ENCODE measurements at regions not wholly inside any gene's neighbourhood (a gene's known extent, or its start where the extent isn't known, plus 50 kb on each side); places are given as distances from the start of the nearest gene placed in this dataset.

GRCh38 chr4:164514765-164515164 is 239.2 kb upstream of the SMIM31 start:
- ATAC-seq, result no peak
- Mint-ChIP-seq H3K9me3 (peaks cover 2% of the 10 kb centered on the region), H3K36me3 (no peaks in the 10 kb centered on the region), H3K27ac (no peak overlapping the region), H3K27me3 (no peaks in the 10 kb centered on the region), H3K4me3 (no peak overlapping the region), H3K4me1 (no peaks in the 10 kb centered on the region)

- H3K27me3 Mint-ChIP-seq, result no peaks in the 10 kb centered on the region
- no peaks in the 10 kb centered on the region for H3K36me3 Mint-ChIP-seq
- no peaks in the 10 kb centered on the region for H3K4me1 Mint-ChIP-seq
- H3K4me3 Mint-ChIP-seq, result no peak overlapping the region
- no peaks in the 10 kb centered on the region for H3K9me3 Mint-ChIP-seq
- H3K27ac Mint-ChIP-seq, result no peak overlapping the region
- ATAC-seq, result no peak
These were observed 229.1 kb upstream of the SMIM31 start for GRCh38 chr4:164524789-164525188.

GRCh38 chr4:164526933-164527583 is 226.9 kb upstream of the SMIM31 start:
- no peaks in the 10 kb centered on the region for H3K4me1 Mint-ChIP-seq
- no peak overlapping the region for H3K27ac Mint-ChIP-seq
- H3K27me3 Mint-ChIP-seq, result no peaks in the 10 kb centered on the region
- H3K4me3 Mint-ChIP-seq, result no peak overlapping the region
- no peak for ATAC-seq
- H3K9me3 Mint-ChIP-seq, result peaks cover 3% of the 10 kb centered on the region
- H3K36me3 Mint-ChIP-seq, result no peaks in the 10 kb centered on the region

GRCh38 chr4:164529058-164529457 is 224.9 kb upstream of the SMIM31 start:
- no peak overlapping the region for H3K4me3 Mint-ChIP-seq
- ATAC-seq, result no peak
- H3K9me3 Mint-ChIP-seq, result peaks cover 3% of the 10 kb centered on the region
- no peak overlapping the region for H3K27ac Mint-ChIP-seq
- no peaks in the 10 kb centered on the region for H3K4me1 Mint-ChIP-seq
- H3K27me3 Mint-ChIP-seq, result no peaks in the 10 kb centered on the region
- no peaks in the 10 kb centered on the region for H3K36me3 Mint-ChIP-seq

GRCh38 chr4:164529486-164529885 is 224.4 kb upstream of the SMIM31 start:
- Mint-ChIP-seq H3K4me3 (no peak overlapping the region), H3K27me3 (no peaks in the 10 kb centered on the region), H3K27ac (no peak overlapping the region), H3K4me1 (no peaks in the 10 kb centered on the region), H3K9me3 (peaks cover 3% of the 10 kb centered on the region), H3K36me3 (no peaks in the 10 kb centered on the region)
- ATAC-seq, result no peak

GRCh38 chr4:164531336-164531735 is 222.6 kb upstream of the SMIM31 start:
- Mint-ChIP-seq H3K4me3 (no peak overlapping the region), H3K27ac (no peak overlapping the region), H3K9me3 (peaks cover 3% of the 10 kb centered on the region), H3K4me1 (no peaks in the 10 kb centered on the region), H3K36me3 (no peaks in the 10 kb centered on the region), H3K27me3 (no peaks in the 10 kb centered on the region)
- ATAC-seq, result no peak

- Mint-ChIP-seq H3K36me3 (no peaks in the 10 kb centered on the region), H3K27me3 (no peaks in the 10 kb centered on the region), H3K4me3 (no peak overlapping the region), H3K9me3 (peaks cover 10% of the 10 kb centered on the region), H3K4me1 (no peaks in the 10 kb centered on the region), H3K27ac (no peak overlapping the region)
- ATAC-seq, result no peak
These were observed 217.1 kb upstream of the SMIM31 start for GRCh38 chr4:164536814-164537213.

- ATAC-seq, result no peak
- Mint-ChIP-seq H3K36me3 (no peaks in the 10 kb centered on the region), H3K4me3 (no peak overlapping the region), H3K4me1 (no peaks in the 10 kb centered on the region), H3K27ac (no peak overlapping the region), H3K27me3 (no peaks in the 10 kb centered on the region), H3K9me3 (peaks cover 10% of the 10 kb centered on the region)
These were observed 215.8 kb upstream of the SMIM31 start for GRCh38 chr4:164538097-164538496.

GRCh38 chr4:164540987-164541386 is 212.9 kb upstream of the SMIM31 start:
- peaks cover 10% of the 10 kb centered on the region for H3K9me3 Mint-ChIP-seq
- no peaks in the 10 kb centered on the region for H3K27me3 Mint-ChIP-seq
- no peak overlapping the region for H3K27ac Mint-ChIP-seq
- no peaks in the 10 kb centered on the region for H3K4me1 Mint-ChIP-seq
- H3K36me3 Mint-ChIP-seq, result no peaks in the 10 kb centered on the region
- ATAC-seq, result no peak
- no peak overlapping the region for H3K4me3 Mint-ChIP-seq

- ATAC-seq, result no peak
- H3K4me1 Mint-ChIP-seq, result no peaks in the 10 kb centered on the region
- no peaks in the 10 kb centered on the region for H3K36me3 Mint-ChIP-seq
- H3K27ac Mint-ChIP-seq, result no peak overlapping the region
- H3K9me3 Mint-ChIP-seq, result peaks cover 10% of the 10 kb centered on the region
- no peak overlapping the region for H3K4me3 Mint-ChIP-seq
- H3K27me3 Mint-ChIP-seq, result no peaks in the 10 kb centered on the region
These were observed 211.5 kb upstream of the SMIM31 start for GRCh38 chr4:164542431-164542830.

- ATAC-seq, result peak; percentile 27
- H3K27ac Mint-ChIP-seq, result no peak overlapping the region
- H3K27me3 Mint-ChIP-seq, result no peaks in the 10 kb centered on the region
- H3K4me1 Mint-ChIP-seq, result no peaks in the 10 kb centered on the region
- no peak overlapping the region for H3K4me3 Mint-ChIP-seq
- H3K9me3 Mint-ChIP-seq, result peaks cover 8% of the 10 kb centered on the region
- no peaks in the 10 kb centered on the region for H3K36me3 Mint-ChIP-seq
These were observed 202.8 kb upstream of the SMIM31 start for GRCh38 chr4:164550989-164551712.

GRCh38 chr4:164551713-164552040 is 202.3 kb upstream of the SMIM31 start:
- H3K27ac Mint-ChIP-seq, result no peak overlapping the region
- H3K27me3 Mint-ChIP-seq, result no peaks in the 10 kb centered on the region
- peak; percentile 31 for ATAC-seq
- no peak overlapping the region for H3K4me3 Mint-ChIP-seq
- H3K9me3 Mint-ChIP-seq, result peaks cover 8% of the 10 kb centered on the region
- H3K4me1 Mint-ChIP-seq, result no peaks in the 10 kb centered on the region
- H3K36me3 Mint-ChIP-seq, result no peaks in the 10 kb centered on the region

GRCh38 chr4:164571593-164572390 is 182.1 kb upstream of the SMIM31 start:
- Mint-ChIP-seq H3K4me1 (no peaks in the 10 kb centered on the region), H3K36me3 (no peaks in the 10 kb centered on the region), H3K27me3 (no peaks in the 10 kb centered on the region), H3K4me3 (no peak overlapping the region), H3K27ac (no peak overlapping the region), H3K9me3 (peaks cover 12% of the 10 kb centered on the region)
- no peak for ATAC-seq

GRCh38 chr4:164572877-164573279 is 181.1 kb upstream of the SMIM31 start:
- no peaks in the 10 kb centered on the region for H3K36me3 Mint-ChIP-seq
- H3K4me1 Mint-ChIP-seq, result no peaks in the 10 kb centered on the region
- H3K4me3 Mint-ChIP-seq, result no peak overlapping the region
- H3K27ac Mint-ChIP-seq, result no peak overlapping the region
- peaks cover 11% of the 10 kb centered on the region for H3K9me3 Mint-ChIP-seq
- ATAC-seq, result no peak
- no peaks in the 10 kb centered on the region for H3K27me3 Mint-ChIP-seq

GRCh38 chr4:164575861-164576260 is 178.1 kb upstream of the SMIM31 start:
- Mint-ChIP-seq H3K9me3 (peaks cover 11% of the 10 kb centered on the region), H3K4me3 (no peak overlapping the region), H3K36me3 (no peaks in the 10 kb centered on the region), H3K27me3 (no peaks in the 10 kb centered on the region), H3K4me1 (no peaks in the 10 kb centered on the region), H3K27ac (no peak overlapping the region)
- no peak for ATAC-seq

All from stimulated activated memory B cell treated with anti-CD40 and anti-IgM and Interleukin-4, amounts not matched to agents 10 μg/mL and 1 μg/mL and 100 μg/mL, for 72 hours (primary cell).